ENCODE measurements at regions not wholly inside any gene's neighbourhood (a gene's known extent, or its start where the extent isn't known, plus 50 kb on each side); places are given as distances from the start of the nearest gene placed in this dataset.
A peak's percentile ranks its signal among the peaks of the same experiment; 100 is the strongest.
"Not testable (repeated sequence)": the region's sequence is repeated elsewhere in the genome, so short reads cannot be mapped to it uniquely, and the experiment has no call there.

GRCh38 chr17:64732336-64733006 lies 70.4 kb upstream of the SMURF2 start:
- intact Hi-C loops (cut with DNase I), result no loop called here
- Histone ChIP-seq H3K27ac (no peak overlapping the region), H3K36me3 (no peaks in the 10 kb centered on the region), H3K9me3 (no peaks in the 10 kb centered on the region), H3K27me3 (replicated peaks; ENCODE audit: insufficient read depth) (no peaks in the 10 kb centered on the region), H3K4me3 (no peak overlapping the region), H3K4me1 (replicated peaks) (no peaks in the 10 kb centered on the region)
- TF ChIP-seq POLR2AphosphoS5 (IDR thresholded peaks at IDR 0.05), result no peak
- no peak for TF ChIP-seq POLR2A (IDR thresholded peaks at IDR 0.05)
- no peak for TF ChIP-seq CTCF (IDR thresholded peaks at IDR 0.05)
- 46% methylated on average over 12 of the region's 12 CpGs for WGBS
- no peak for DNase-seq (ENCODE audit: low spot score)

DNA sequence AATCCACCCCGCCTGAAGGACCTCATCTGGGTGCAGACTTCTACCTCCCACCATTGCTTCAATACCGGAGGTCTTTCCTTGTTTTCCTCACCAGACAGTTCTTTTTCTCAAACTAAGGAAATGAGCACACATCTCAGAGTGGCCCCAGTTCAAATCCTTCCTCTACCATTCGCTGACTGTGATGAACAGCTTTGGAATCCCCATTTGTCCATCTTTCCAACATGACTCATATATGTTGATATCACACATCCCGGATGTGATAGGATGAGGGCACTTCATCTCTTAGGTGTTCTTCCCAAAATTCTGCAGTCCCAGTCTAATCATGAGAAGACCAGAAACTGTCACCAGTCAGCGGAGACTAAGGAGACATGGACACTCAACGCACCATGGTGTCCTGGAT lies 67.9 kb upstream of the SMURF2 start:
- H3K4me3 ChIP-seq; intact Hi-C loops (cut with DNase I); H3K36me3 ChIP-seq; DNase-seq (ENCODE audit: low spot score); H3K9me3 ChIP-seq; H3K4me1 ChIP-seq (replicated peaks); H3K27me3 ChIP-seq (replicated peaks; ENCODE audit: insufficient read depth); H3K27ac ChIP-seq: not testable (repeated sequence)
- 94% methylated on average over 6 of the region's 6 CpGs for WGBS

GRCh38 chr17:64729201-64729600 lies 67.1 kb upstream of the SMURF2 start:
- WGBS, result 79% methylated on average over 7 of the region's 7 CpGs
- Histone ChIP-seq H3K27ac (no peak overlapping the region), H3K4me1 (replicated peaks) (no peaks in the 10 kb centered on the region), H3K27me3 (replicated peaks; ENCODE audit: insufficient read depth) (no peaks in the 10 kb centered on the region), H3K4me3 (no peak overlapping the region), H3K36me3 (no peaks in the 10 kb centered on the region), H3K9me3 (no peaks in the 10 kb centered on the region)
- DNase-seq (ENCODE audit: low spot score), result no peak
- TF ChIP-seq CTCF (IDR thresholded peaks at IDR 0.05), result no peak
- no peak for TF ChIP-seq POLR2A (IDR thresholded peaks at IDR 0.05)
- TF ChIP-seq POLR2AphosphoS5 (IDR thresholded peaks at IDR 0.05), result no peak
- intact Hi-C loops (cut with DNase I), result no loop called here

DNA sequence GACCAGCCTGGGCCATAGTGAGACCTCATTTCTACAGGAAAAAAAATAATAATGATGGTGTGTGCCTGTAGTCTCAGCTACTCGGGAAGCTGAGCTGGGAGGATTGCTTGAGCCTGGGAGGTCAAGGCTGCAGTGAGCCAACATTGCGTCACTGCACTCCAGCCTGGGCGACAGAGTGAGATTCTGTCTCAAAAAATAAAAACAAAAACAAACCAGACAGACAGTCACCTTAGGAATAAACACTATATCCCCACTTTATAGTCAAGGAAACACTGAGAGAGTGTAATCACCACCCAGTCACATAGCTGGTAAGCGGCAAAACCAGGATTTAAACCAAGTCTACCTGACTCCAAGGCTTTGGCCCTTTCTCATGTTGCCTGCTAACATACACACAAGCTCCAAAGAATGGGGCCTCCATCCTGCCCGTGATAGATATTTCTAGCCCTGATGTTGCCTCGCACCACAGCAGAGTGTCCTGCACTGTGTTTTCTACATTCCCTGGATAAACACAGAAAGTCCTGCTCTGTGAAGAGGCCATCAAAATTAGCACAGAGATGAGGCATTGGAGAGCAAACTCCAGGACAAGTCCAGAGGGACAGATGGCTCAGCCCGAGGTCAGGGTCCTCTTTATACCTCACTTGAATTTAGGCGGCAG lies 66.1 kb upstream of the SMURF2 start:
- no peak overlapping the region for H3K27ac ChIP-seq
- no peaks in the 10 kb centered on the region for H3K36me3 ChIP-seq
- no peaks in the 10 kb centered on the region for H3K27me3 ChIP-seq (replicated peaks; ENCODE audit: insufficient read depth)
- 77% methylated on average over 8 of the region's 8 CpGs for WGBS
- H3K4me3 ChIP-seq, result no peak overlapping the region
- no peak for TF ChIP-seq POLR2A (IDR thresholded peaks at IDR 0.05)
- no peak for TF ChIP-seq CTCF (IDR thresholded peaks at IDR 0.05)
- TF ChIP-seq POLR2AphosphoS5 (IDR thresholded peaks at IDR 0.05), result no peak
- H3K9me3 ChIP-seq, result no peaks in the 10 kb centered on the region
- H3K4me1 ChIP-seq (replicated peaks), result no peaks in the 10 kb centered on the region
- intact Hi-C loops (cut with DNase I), result no loop called here
- no peak for DNase-seq (ENCODE audit: low spot score)

GRCh38 chr17:64726025-64726424 lies 63.9 kb upstream of the SMURF2 start:
- DNase-seq (ENCODE audit: low spot score); H3K4me1 ChIP-seq (replicated peaks); intact Hi-C loops (cut with DNase I); H3K27ac ChIP-seq; H3K9me3 ChIP-seq; H3K4me3 ChIP-seq; H3K27me3 ChIP-seq (replicated peaks; ENCODE audit: insufficient read depth); H3K36me3 ChIP-seq: not testable (repeated sequence)
- 96% methylated on average over 5 of the region's 5 CpGs for WGBS

- WGBS, result 42% methylated on average over 8 of the region's 8 CpGs
- H3K4me1 ChIP-seq (replicated peaks); DNase-seq (ENCODE audit: low spot score); intact Hi-C loops (cut with DNase I); H3K36me3 ChIP-seq; H3K27me3 ChIP-seq (replicated peaks; ENCODE audit: insufficient read depth); H3K4me3 ChIP-seq; H3K9me3 ChIP-seq; H3K27ac ChIP-seq: not testable (repeated sequence)
- TF ChIP-seq POLR2AphosphoS5 (IDR thresholded peaks at IDR 0.05), result peak; percentile 7
These were observed 62.1 kb upstream of the SMURF2 start for GRCh38 chr17:64724246-64724645.
